Coronary artery (tissue), 2 donors: ENCODE measurements at regions not wholly inside any gene's neighbourhood (a gene's known extent, or its start where the extent isn't known, plus 50 kb on each side); places are given as distances from the start of the nearest gene placed in this dataset.

Experiments used
- DNase-seq: peaks from one replicate; pipeline ENCODE4 v3.0.0-alpha.2; 2017; ENCODE audit warnings: low spot score
- H3K27ac ChIP-seq, 2 donors: fragments of 200-600 bp; sonication (generic); one replicate each; pipeline ENCODE4 v1.5.1; 2016 to 2019
- H3K4me3 ChIP-seq: fragments of 200-600 bp; sonication (generic); 2 replicates; pipeline ENCODE4 v1.5.1; 2016; ENCODE audit warnings: mild to moderate bottlenecking, moderate library complexity
- TF ChIP-seq, protein P1 (sequence below): fragments of 200-600 bp; sonication (generic); IDR thresholded peaks from one replicate; pipeline ENCODE4 v1.5.1; 2019; ENCODE audit warnings: antibody characterized with exemption

DNA sequence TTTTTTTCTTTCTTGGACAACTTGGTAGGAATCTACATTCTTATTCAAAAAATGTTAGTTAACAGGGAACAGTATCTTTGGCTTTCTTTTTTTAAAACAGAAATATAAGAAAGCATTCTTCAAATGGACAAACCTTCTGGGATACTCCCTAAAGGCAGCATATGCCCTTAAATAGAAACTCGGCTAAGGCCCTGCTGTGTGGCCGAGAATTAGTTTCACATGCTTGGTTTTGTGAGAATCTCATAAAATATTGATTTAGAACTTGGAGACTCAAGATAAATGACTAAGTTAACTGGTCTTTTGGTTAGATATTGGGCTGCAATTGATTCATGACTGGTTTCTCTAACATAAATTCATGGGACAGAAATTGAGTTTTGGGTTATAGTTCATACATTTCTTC lies 359.9 kb upstream of the XYLT1 start:
- TF ChIP-seq, protein P1, sequence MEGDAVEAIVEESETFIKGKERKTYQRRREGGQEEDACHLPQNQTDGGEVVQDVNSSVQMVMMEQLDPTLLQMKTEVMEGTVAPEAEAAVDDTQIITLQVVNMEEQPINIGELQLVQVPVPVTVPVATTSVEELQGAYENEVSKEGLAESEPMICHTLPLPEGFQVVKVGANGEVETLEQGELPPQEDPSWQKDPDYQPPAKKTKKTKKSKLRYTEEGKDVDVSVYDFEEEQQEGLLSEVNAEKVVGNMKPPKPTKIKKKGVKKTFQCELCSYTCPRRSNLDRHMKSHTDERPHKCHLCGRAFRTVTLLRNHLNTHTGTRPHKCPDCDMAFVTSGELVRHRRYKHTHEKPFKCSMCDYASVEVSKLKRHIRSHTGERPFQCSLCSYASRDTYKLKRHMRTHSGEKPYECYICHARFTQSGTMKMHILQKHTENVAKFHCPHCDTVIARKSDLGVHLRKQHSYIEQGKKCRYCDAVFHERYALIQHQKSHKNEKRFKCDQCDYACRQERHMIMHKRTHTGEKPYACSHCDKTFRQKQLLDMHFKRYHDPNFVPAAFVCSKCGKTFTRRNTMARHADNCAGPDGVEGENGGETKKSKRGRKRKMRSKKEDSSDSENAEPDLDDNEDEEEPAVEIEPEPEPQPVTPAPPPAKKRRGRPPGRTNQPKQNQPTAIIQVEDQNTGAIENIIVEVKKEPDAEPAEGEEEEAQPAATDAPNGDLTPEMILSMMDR: no peak
- no peak for DNase-seq
- Histone ChIP-seq H3K27ac (no peak overlapping the region), H3K4me3 (no peak overlapping the region)

DNA sequence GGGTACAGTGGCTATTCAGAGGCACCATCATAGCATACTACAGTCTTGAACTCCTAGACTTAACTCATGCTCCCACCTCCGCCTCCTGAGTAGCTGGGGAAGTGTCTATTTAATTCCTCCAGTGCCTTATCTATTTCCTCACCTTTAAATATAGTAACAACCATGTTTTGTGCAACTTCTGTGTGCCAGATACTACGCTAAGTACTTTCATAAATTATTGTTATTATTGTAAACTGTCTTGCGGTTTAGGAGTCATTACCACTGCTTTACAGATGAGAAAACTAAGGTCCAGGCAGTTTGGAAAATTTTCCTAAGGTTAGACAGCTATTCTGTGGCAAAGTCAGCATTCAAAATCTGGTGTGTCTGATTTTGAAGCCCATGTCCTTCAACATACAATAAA lies 359.1 kb upstream of the XYLT1 start:
- no peak for DNase-seq
- no peak overlapping the region for H3K27ac ChIP-seq
- TF ChIP-seq, protein P1: no peak
- H3K4me3 ChIP-seq: no peak overlapping the region

DNA sequence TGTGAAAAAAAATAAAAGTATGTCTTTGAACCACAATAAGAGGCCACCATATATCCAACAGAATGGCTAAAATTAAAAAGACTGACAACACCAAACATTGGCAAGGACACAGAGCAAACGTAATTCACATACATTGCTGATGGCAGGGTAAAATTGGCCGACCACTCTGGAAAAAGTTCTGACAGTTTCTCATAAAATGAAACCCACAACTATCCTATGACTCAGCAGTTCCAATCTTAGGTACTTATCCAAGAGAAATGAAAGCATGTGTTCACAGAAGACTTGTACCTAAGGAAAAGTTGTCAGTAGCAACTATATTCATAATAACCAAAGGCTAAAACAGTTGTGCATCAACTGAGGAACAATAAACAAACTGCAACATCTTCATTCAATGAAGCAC lies 357.3 kb upstream of the XYLT1 start:
- no peak overlapping the region for H3K27ac ChIP-seq
- TF ChIP-seq, protein P1: no peak
- no peak overlapping the region for H3K4me3 ChIP-seq
- no peak for DNase-seq

DNA sequence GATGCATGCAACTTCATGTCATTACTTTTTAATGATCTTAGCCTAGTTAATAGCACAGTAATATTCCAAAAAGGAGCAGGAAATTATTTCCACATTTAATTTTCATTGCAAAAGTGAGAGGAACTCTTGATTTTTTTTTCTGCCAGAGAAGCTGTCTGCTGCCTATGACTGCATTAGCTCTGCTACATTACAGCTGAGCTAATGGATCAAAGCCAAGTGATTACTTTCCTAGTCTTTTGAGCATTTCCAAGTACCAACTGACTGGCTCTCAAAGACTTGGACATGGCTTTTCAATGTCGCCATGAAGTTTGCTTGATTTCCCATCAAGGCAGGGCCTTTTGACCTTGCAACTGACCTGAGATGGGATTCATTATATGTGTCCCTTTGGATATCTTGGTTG lies 356.6 kb upstream of the XYLT1 start:
- no peak overlapping the region for H3K4me3 ChIP-seq
- TF ChIP-seq, protein P1: no peak
- no peak overlapping the region for H3K27ac ChIP-seq
- DNase-seq: no peak

DNA sequence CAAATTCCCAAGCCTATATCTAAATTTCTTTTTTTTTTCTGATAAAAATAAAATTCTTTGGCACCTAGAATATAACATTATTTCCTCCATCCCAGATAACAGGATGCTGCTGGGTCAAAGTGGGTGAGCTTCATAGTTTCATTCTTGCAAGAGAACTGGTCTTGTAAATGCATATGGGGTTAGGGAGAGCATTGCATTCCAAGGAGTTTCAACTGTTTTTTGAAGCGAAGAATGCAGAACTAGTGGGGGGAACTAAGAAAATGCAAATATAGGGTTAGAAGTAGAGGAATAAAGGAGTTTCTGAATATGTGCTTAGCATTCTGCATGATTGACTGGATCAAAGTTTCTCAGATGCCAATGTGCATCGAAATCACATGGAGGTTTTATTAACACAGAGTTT lies 347.2 kb upstream of the XYLT1 start:
- Histone ChIP-seq H3K27ac (no peak overlapping the region), H3K4me3 (no peak overlapping the region)
- TF ChIP-seq, protein P1: no peak
- DNase-seq: no peak

DNA sequence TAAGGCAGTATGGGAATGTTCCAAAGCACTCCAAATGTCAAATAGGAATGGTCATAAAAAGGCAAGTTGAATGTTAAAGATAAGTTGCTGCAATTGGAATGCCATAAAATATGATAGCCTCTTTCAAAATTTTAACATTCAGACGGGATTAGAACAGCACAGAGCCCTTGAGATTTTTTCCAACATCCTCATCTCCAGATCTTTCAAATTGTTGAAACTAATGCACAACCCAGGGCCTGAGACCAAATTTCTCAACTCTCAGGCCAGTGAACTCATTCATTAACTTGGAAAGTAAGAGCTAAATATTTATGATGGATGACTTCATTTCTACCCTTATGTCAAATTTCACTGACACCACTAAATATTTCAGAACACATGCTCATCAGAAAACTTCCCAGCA lies 346.5 kb upstream of the XYLT1 start:
- Histone ChIP-seq H3K27ac (no peak overlapping the region), H3K4me3 (no peak overlapping the region)
- TF ChIP-seq, protein P1: no peak
- DNase-seq: no peak

DNA sequence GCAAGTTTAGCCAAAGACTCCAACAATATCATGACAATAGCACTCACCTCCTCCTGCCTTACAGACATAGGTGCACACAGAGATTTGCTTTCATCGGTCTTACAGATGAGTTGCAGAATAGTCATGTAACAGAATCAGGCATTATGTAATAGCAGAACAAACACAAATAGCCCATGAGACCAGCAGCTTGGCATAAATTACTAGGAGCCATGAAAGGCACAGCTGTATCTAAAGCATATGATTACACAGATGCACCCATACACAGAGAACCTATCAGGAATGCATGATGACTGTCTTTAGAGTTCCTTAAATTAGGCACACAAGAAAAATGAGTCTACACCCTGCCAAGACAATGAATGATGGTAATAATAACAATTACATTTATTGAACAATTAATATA lies 342.0 kb upstream of the XYLT1 start:
- DNase-seq: no peak
- no peak overlapping the region for H3K4me3 ChIP-seq
- TF ChIP-seq, protein P1: no peak
- H3K27ac ChIP-seq: no peak overlapping the region
